ENCODE measurements at regions not wholly inside any gene's neighbourhood (a gene's known extent, or its start where the extent isn't known, plus 50 kb on each side); places are given as distances from the start of the nearest gene placed in this dataset.
"Not testable (repeated sequence)": the region's sequence is repeated elsewhere in the genome, so short reads cannot be mapped to it uniquely, and the experiment has no call there.

GRCh38 chr4:60384516-60384915, 815.6 kb upstream of the ADGRL3 start:
- H3K36me3 Mint-ChIP-seq (ENCODE audit: low read depth): no peaks in the 10 kb centered on the region
- no peak for DNase-seq
- no peaks in the 10 kb centered on the region for H3K4me1 Mint-ChIP-seq (ENCODE audit: low read depth)
- no peaks in the 10 kb centered on the region for H3K27me3 Mint-ChIP-seq
- no peak overlapping the region for H3K4me3 Mint-ChIP-seq
- H3K9me3 Mint-ChIP-seq: peaks cover 16% of the 10 kb centered on the region
- H3K27ac Mint-ChIP-seq: no peak overlapping the region

DNA sequence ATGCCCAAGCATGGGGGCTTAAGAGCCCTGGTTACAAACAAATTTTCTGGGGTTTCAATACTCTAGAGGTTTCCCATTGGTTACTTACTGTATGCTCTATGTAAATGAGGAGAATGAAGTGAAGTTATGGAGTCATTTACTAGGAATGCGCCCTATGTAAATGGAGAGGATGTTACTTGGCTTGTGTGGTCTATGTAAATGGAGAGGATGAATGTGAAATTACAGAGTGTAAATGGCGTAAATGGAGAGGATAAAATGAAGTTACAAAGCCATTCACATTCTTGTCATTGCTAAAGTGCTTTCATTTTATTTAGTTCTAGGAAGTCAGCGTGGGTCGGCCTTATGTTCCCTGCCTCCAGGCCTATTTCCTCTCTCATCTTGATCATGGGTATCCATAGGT, 810.5 kb upstream of the ADGRL3 start:
- Mint-ChIP-seq H3K4me1 (ENCODE audit: low read depth) (no peaks in the 10 kb centered on the region), H3K27me3 (no peaks in the 10 kb centered on the region), H3K9me3 (peaks cover 20% of the 10 kb centered on the region), H3K36me3 (ENCODE audit: low read depth) (no peaks in the 10 kb centered on the region), H3K4me3 (no peak overlapping the region), H3K27ac (no peak overlapping the region)
- no peak for DNase-seq

GRCh38 chr4:60396341-60397049, 803.6 kb upstream of the ADGRL3 start:
- H3K36me3 Mint-ChIP-seq (ENCODE audit: low read depth): no peaks in the 10 kb centered on the region
- H3K4me3 Mint-ChIP-seq: no peak overlapping the region
- H3K4me1 Mint-ChIP-seq (ENCODE audit: low read depth): no peaks in the 10 kb centered on the region
- H3K27ac Mint-ChIP-seq: no peak overlapping the region
- DNase-seq: no peak
- H3K27me3 Mint-ChIP-seq: no peaks in the 10 kb centered on the region
- peaks cover 27% of the 10 kb centered on the region for H3K9me3 Mint-ChIP-seq

DNA sequence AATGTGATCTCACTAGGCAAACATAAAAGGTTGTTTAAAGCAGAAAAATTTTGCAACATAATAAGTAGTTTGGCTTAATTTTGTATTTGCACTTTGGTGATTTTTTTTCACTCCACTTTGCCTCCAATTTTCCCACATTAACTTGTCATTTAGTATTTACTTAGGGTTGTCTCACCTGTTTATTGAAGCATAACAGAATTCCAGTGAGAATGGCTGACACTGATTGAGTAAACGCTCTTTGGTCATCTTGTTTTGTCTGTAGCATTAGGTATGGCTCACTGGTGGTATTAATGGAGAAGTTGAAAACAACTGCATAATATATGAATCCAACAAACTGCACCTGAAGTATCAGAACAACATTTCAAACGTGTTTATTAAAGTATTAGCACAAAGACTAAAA, 799.5 kb upstream of the ADGRL3 start:
- Mint-ChIP-seq H3K4me1 (ENCODE audit: low read depth) (no peaks in the 10 kb centered on the region), H3K4me3 (no peak overlapping the region), H3K27me3 (no peaks in the 10 kb centered on the region), H3K36me3 (ENCODE audit: low read depth) (no peaks in the 10 kb centered on the region), H3K9me3 (peaks cover 18% of the 10 kb centered on the region), H3K27ac (no peak overlapping the region)
- no peak for DNase-seq

GRCh38 chr4:60404027-60404426, 796.1 kb upstream of the ADGRL3 start:
- H3K27ac Mint-ChIP-seq: no peak overlapping the region
- H3K27me3 Mint-ChIP-seq: no peaks in the 10 kb centered on the region
- no peaks in the 10 kb centered on the region for H3K4me1 Mint-ChIP-seq (ENCODE audit: low read depth)
- no peaks in the 10 kb centered on the region for H3K36me3 Mint-ChIP-seq (ENCODE audit: low read depth)
- H3K4me3 Mint-ChIP-seq: no peak overlapping the region
- no peak for DNase-seq
- H3K9me3 Mint-ChIP-seq: peaks cover 18% of the 10 kb centered on the region

DNA sequence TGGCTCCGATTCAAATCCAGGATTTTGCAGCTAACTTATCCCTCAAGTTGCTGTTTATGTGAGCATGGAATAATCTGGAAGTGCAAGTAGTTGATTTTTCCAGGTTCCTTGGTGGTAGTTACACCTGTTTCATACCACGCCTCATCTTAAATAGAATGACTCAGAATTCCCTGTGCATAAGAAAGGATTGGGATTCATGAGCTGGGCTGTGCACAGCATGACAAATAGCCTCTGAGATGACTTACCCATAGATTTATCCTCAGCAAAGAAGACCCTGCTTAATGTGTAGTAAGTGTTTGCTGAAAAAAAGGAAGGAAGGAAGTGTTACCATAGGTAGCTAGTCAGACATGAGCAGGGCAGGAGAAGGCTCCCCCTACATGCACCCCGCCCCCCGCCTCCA, 777.7 kb upstream of the ADGRL3 start:
- no peaks in the 10 kb centered on the region for H3K4me1 Mint-ChIP-seq (ENCODE audit: low read depth)

GRCh38 chr4:60423573-60424184, 776.4 kb upstream of the ADGRL3 start:
- H3K27ac Mint-ChIP-seq; DNase-seq; H3K27me3 Mint-ChIP-seq; H3K4me1 Mint-ChIP-seq (ENCODE audit: low read depth); H3K36me3 Mint-ChIP-seq (ENCODE audit: low read depth); H3K4me3 Mint-ChIP-seq: not testable (repeated sequence)
- H3K9me3 Mint-ChIP-seq: peaks cover 10% of the 10 kb centered on the region

More for the DNA sequence above, 777.7 kb upstream of the ADGRL3 start:
- H3K36me3 Mint-ChIP-seq (ENCODE audit: low read depth): no peaks in the 10 kb centered on the region
- no peak overlapping the region for H3K27ac Mint-ChIP-seq
- H3K4me3 Mint-ChIP-seq: no peak overlapping the region
- H3K9me3 Mint-ChIP-seq: peaks cover 15% of the 10 kb centered on the region
- no peak for DNase-seq
- no peaks in the 10 kb centered on the region for H3K27me3 Mint-ChIP-seq

GRCh38 chr4:60432911-60433310, 767.2 kb upstream of the ADGRL3 start:
- no peaks in the 10 kb centered on the region for H3K36me3 Mint-ChIP-seq (ENCODE audit: low read depth)
- no peaks in the 10 kb centered on the region for H3K4me1 Mint-ChIP-seq (ENCODE audit: low read depth)
- no peak for DNase-seq
- no peak overlapping the region for H3K27ac Mint-ChIP-seq
- H3K4me3 Mint-ChIP-seq: no peak overlapping the region
- no peaks in the 10 kb centered on the region for H3K27me3 Mint-ChIP-seq
- H3K9me3 Mint-ChIP-seq: peaks cover 32% of the 10 kb centered on the region

DNA sequence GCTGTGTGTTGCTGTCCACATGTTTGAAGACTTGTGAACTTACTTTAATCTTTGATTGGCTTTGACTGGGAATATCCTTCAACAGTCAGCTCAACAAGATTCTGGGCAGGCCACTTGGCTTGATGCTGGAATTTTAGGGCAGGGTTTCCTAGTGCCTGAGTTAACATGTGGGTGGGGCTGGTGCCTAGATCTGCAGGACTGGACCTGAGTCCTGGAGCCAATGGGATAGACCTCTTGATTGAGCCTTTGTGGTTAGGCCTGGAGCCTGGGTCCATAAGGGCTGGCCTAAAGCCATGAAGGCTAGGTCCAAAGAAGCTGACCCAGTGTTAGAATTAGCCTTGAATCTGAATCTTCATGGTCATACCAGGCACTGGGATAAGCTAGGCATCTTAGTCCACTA, 757.1 kb upstream of the ADGRL3 start:
- H3K9me3 Mint-ChIP-seq: peaks cover 25% of the 10 kb centered on the region
- DNase-seq: no peak
- H3K4me1 Mint-ChIP-seq (ENCODE audit: low read depth): no peaks in the 10 kb centered on the region
- no peaks in the 10 kb centered on the region for H3K36me3 Mint-ChIP-seq (ENCODE audit: low read depth)
- H3K27ac Mint-ChIP-seq: no peak overlapping the region
- H3K4me3 Mint-ChIP-seq: no peak overlapping the region
- no peaks in the 10 kb centered on the region for H3K27me3 Mint-ChIP-seq

DNA sequence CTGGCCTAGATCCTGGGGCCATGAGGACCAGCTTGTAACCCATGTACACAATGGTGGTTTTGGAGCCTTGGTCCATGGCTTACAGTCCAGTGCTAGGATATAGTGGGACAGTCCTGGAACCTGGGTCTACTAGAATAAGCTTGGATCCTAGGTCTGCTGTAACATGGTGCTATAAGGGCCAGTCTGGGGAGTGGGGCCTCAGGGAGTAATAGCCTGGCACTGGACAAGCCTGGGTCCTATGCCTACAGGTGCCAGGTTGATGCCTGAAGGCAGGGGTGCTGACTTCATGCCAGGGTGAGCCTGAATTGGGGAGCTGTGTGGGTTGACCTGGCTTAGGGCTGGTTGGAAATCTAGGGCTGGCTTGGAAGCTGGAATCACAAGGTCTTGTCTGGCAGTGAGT, 756.3 kb upstream of the ADGRL3 start:
- no peaks in the 10 kb centered on the region for H3K27me3 Mint-ChIP-seq
- no peaks in the 10 kb centered on the region for H3K36me3 Mint-ChIP-seq (ENCODE audit: low read depth)
- H3K27ac Mint-ChIP-seq: no peak overlapping the region
- peaks cover 25% of the 10 kb centered on the region for H3K9me3 Mint-ChIP-seq
- H3K4me1 Mint-ChIP-seq (ENCODE audit: low read depth): no peaks in the 10 kb centered on the region
- no peak for DNase-seq
- H3K4me3 Mint-ChIP-seq: no peak overlapping the region

GRCh38 chr4:60450054-60450453, 750.1 kb upstream of the ADGRL3 start:
- DNase-seq: no peak
- H3K27ac Mint-ChIP-seq: no peak overlapping the region
- no peaks in the 10 kb centered on the region for H3K36me3 Mint-ChIP-seq (ENCODE audit: low read depth)
- peaks cover 13% of the 10 kb centered on the region for H3K9me3 Mint-ChIP-seq
- no peaks in the 10 kb centered on the region for H3K4me1 Mint-ChIP-seq (ENCODE audit: low read depth)
- no peak overlapping the region for H3K4me3 Mint-ChIP-seq
- H3K27me3 Mint-ChIP-seq: no peaks in the 10 kb centered on the region

DNA sequence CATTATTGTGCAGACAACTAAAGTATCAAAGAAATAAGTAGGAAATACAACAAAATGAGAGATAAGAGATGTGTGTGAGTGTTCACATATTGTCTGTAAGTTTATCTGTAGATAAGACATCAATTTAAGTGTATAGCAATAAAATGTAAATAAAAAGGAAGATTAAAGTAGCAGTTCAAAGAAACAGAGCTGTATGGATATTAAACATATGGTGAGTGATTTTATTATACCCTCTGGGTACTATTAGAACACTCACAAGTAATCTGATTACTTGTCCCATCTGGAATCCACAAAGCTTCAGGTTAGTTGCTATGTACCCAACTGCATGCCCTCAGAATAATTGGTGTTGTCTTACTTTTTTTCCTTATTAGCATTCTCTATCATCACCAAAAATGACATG, 747.9 kb upstream of the ADGRL3 start:
- Mint-ChIP-seq H3K4me3 (no peak overlapping the region), H3K4me1 (ENCODE audit: low read depth) (no peaks in the 10 kb centered on the region), H3K36me3 (ENCODE audit: low read depth) (no peaks in the 10 kb centered on the region), H3K9me3 (peaks cover 20% of the 10 kb centered on the region), H3K27me3 (no peaks in the 10 kb centered on the region), H3K27ac (no peak overlapping the region)
- DNase-seq: no peak

DNA sequence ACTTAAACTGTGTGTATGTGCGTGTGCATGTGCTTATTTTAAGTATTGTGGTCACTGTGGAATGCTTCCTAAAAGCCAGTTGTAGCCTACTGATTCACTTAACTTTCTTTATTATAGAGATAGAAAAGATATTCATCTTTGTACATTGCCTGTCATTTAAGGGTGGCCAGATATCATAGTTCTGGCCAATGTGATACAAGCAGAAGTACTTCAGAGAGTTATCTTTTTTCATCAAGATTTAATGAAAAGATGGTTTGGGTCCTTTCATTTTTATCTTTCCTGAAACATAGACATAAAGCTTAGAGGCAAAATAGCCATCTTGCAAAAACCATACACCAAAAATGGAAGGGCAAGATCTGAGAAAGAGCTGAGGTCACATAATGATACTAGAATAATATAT, 744.7 kb upstream of the ADGRL3 start:
- no peak for DNase-seq
- Mint-ChIP-seq H3K9me3 (peaks cover 19% of the 10 kb centered on the region), H3K27me3 (no peaks in the 10 kb centered on the region), H3K4me3 (no peak overlapping the region), H3K27ac (no peak overlapping the region), H3K36me3 (ENCODE audit: low read depth) (no peaks in the 10 kb centered on the region), H3K4me1 (ENCODE audit: low read depth) (no peaks in the 10 kb centered on the region)

DNA sequence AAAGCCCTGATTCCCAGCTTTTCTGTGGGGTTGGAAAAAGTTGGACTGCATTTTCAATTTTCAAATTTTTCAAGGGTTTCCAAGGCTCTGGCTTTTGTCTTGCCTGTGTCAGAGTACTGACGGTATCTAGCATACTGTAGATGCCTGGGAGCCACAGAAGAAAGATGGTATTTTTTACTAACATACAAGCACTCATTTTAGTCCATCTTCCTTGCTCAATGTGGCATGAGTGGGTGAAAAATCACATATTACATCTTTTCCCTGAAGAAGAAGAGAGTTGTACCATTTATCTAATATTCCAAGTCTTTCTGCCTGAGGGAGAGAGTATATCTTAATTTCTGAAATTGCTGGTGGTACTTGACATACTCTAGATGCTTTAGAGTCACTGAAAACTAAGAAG, 738.6 kb upstream of the ADGRL3 start:
- Mint-ChIP-seq H3K4me1 (ENCODE audit: low read depth) (no peaks in the 10 kb centered on the region), H3K36me3 (ENCODE audit: low read depth) (no peaks in the 10 kb centered on the region), H3K27me3 (no peaks in the 10 kb centered on the region), H3K4me3 (no peak overlapping the region), H3K27ac (no peak overlapping the region), H3K9me3 (peaks cover 31% of the 10 kb centered on the region)
- DNase-seq: no peak

DNA sequence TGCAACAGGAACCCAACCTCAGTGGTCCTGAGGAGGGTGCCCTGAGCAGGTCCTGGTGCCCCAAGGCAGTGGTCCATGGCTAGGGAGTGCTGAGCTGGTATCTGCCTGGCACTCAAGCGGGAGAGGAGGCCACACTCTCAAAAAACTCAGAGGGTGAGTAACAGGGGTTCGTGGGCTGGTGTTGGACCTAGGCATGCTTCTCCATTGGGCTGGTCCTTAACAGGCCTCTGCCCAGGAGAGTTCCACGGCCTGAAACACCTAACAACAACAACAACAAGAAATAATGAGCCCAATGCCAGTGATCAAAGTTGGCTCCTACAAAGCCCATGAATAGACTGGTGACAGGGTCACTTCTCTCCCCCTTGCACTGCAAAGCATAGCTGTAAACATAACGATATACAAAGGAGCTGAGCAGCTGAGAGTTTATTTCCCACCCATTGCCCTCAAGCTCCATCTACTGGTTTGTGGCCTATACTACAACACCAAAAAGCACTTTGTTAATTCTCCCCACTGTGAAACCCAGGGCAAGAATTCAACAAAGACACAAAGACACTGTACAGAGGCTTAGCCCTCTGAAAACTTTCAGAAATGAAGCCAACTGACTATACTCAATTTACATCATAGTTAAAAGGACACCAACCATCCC, 736.1 kb upstream of the ADGRL3 start:
- Mint-ChIP-seq H3K4me1 (ENCODE audit: low read depth) (no peaks in the 10 kb centered on the region), H3K27ac (no peak overlapping the region), H3K36me3 (ENCODE audit: low read depth) (no peaks in the 10 kb centered on the region), H3K27me3 (no peaks in the 10 kb centered on the region), H3K9me3 (peaks cover 27% of the 10 kb centered on the region), H3K4me3 (no peak overlapping the region)
- no peak for DNase-seq
